ENCODE measurements at regions not wholly inside any gene's neighbourhood (a gene's known extent, or its start where the extent isn't known, plus 50 kb on each side); places are given as distances from the start of the nearest gene placed in this dataset.

GRCh38 chr22:47357493-47357892 lies 595.0 kb downstream of the TBC1D22A start:
- Histone ChIP-seq H3K27ac (no peak overlapping the region), H3K9me3 (peaks cover 0 to 16% (median 11%) of the 10 kb centered on the region in 12 donors), H3K27me3 (peaks cover 0 to 4% (median 0%) of the 10 kb centered on the region in 9 donors), H3K36me3 (no peaks in the 10 kb centered on the region), H3K4me3 (no peak overlapping the region), H3K4me1 (no peaks in the 10 kb centered on the region)
- TF ChIP-seq CTCF (IDR thresholded peaks at IDR 0.05) (no peak), POLR2A (IDR thresholded peaks at IDR 0.05) (no peak)
- ATAC-seq (no peak), DNase-seq (no peak)
- WGBS, 4 donors: 93 to 94% (median 93%) methylated on average over 10 of the region's 10 CpGs
- intact Hi-C loops (cut with DNase I): no loop called here

GRCh38 chr22:47357086-47357485 lies 594.6 kb downstream of the TBC1D22A start:
- peaks cover 0 to 4% (median 0%) of the 10 kb centered on the region in 9 donors for H3K27me3 ChIP-seq
- DNase-seq: no peak
- TF ChIP-seq POLR2A (IDR thresholded peaks at IDR 0.05): no peak
- TF ChIP-seq CTCF (IDR thresholded peaks at IDR 0.05): no peak

GRCh38 chr22:47356511-47357011 lies 594.1 kb downstream of the TBC1D22A start:
- H3K36me3 ChIP-seq: no peaks in the 10 kb centered on the region
- H3K27me3 ChIP-seq: peaks cover 0 to 8% (median 0%) of the 10 kb centered on the region in 9 donors
- no peak overlapping the region for H3K4me3 ChIP-seq
- H3K9me3 ChIP-seq: peaks cover 0 to 7% (median 3%) of the 10 kb centered on the region in 12 donors
- DNase-seq: no peak
- ATAC-seq: no peak
- no peaks in the 10 kb centered on the region for H3K4me1 ChIP-seq
- no peak overlapping the region for H3K27ac ChIP-seq
- intact Hi-C loops (cut with DNase I): no loop called here
- no peak for TF ChIP-seq CTCF (IDR thresholded peaks at IDR 0.05)
- TF ChIP-seq POLR2A (IDR thresholded peaks at IDR 0.05): no peak
- WGBS, 4 donors: 69 to 77% (median 73%) methylated on average over 5 of the region's 5 CpGs

More at GRCh38 chr22:47357086-47357485, 594.6 kb downstream of the TBC1D22A start:
- no peak overlapping the region for H3K4me3 ChIP-seq
- intact Hi-C loops (cut with DNase I): no loop called here
- no peak overlapping the region for H3K27ac ChIP-seq
- H3K4me1 ChIP-seq: no peaks in the 10 kb centered on the region
- 92 to 100% (median 96%) methylated on average over 3 to 7 of the region's 7 CpGs for WGBS, 4 donors
- H3K36me3 ChIP-seq: no peaks in the 10 kb centered on the region
- peaks cover 0 to 12% (median 8%) of the 10 kb centered on the region in 12 donors for H3K9me3 ChIP-seq
- ATAC-seq: no peak

- intact Hi-C loops (cut with DNase I): no loop called here
- TF ChIP-seq CTCF (IDR thresholded peaks at IDR 0.05) (no peak), POLR2A (IDR thresholded peaks at IDR 0.05) (no peak)
- ATAC-seq (no peak), DNase-seq (no peak)
- peaks cover 0 to 14% (median 0%) of the 10 kb centered on the region in 9 donors for H3K27me3 ChIP-seq
- H3K27ac ChIP-seq: no peak overlapping the region
- peaks cover 0 to under 1% (median 0%) of the 10 kb centered on the region in 12 donors for H3K9me3 ChIP-seq
- WGBS, 4 donors: 85 to 89% (median 88%) methylated on average over 10 to 13 of the region's 13 CpGs
- no peaks in the 10 kb centered on the region for H3K4me1 ChIP-seq
- no peaks in the 10 kb centered on the region for H3K36me3 ChIP-seq
- H3K4me3 ChIP-seq: no peak overlapping the region
Measured at GRCh38 chr22:47355776-47356510, 593.5 kb downstream of the TBC1D22A start.

All from heart left ventricle (tissue), 16 donors.